MM.1S (cell line): ENCODE measurements at regions not wholly inside any gene's neighbourhood (a gene's known extent, or its start where the extent isn't known, plus 50 kb on each side); places are given as distances from the start of the nearest gene placed in this dataset.

Experiments used
- DNase-seq: peaks from one replicate; pipeline ENCODE4 v3.0.0-alpha.2; 2015
- H2AFZ ChIP-seq: fragments of 300-600 bp; sonication (generic); 2 replicates; pipeline ENCODE4 v1.6.0; 2016; ENCODE audit warnings: antibody characterized with exemption, low read length
- H3F3A ChIP-seq: fragments of 300-600 bp; sonication (generic); 2 replicates; pipeline ENCODE4 v1.6.1; 2016; ENCODE audit warnings: mild to moderate bottlenecking, antibody characterized with exemption, low read length, moderate library complexity, mixed read lengths; ENCODE audit not compliant: insufficient read depth
- H3K27ac ChIP-seq: fragments of 300-600 bp; sonication (generic); 2 replicates; pipeline ENCODE4 v1.5.1; 2016; ENCODE audit warnings: mild to moderate bottlenecking, low read length
- H3K27me3 ChIP-seq: fragments of 300-600 bp; sonication (generic); replicated peaks from 2 replicates; pipeline ENCODE4 v1.6.0; 2016; ENCODE audit warnings: low read length; ENCODE audit not compliant: insufficient read depth
- H3K36me3 ChIP-seq: fragments of 300-600 bp; sonication (generic); replicated peaks from 2 replicates; pipeline ENCODE4 v1.6.1; 2016; ENCODE audit warnings: mild to moderate bottlenecking, low read length, mixed read lengths; ENCODE audit not compliant: insufficient read depth
- H3K4me1 ChIP-seq: fragments of 300-600 bp; sonication (generic); 2 replicates; pipeline ENCODE4 v1.6.1; 2016; ENCODE audit warnings: low read length, mixed read lengths
- H3K4me2 ChIP-seq: fragments of 300-600 bp; sonication (generic); 2 replicates; pipeline ENCODE4 v1.6.0; 2016; ENCODE audit warnings: low read depth, low read length
- H3K4me3 ChIP-seq: fragments of 300-600 bp; sonication (generic); 2 replicates; pipeline ENCODE4 v1.5.1; 2016; ENCODE audit warnings: low read length, mixed read lengths
- H3K79me2 ChIP-seq: fragments of 300-600 bp; sonication (generic); 2 replicates; pipeline ENCODE4 v1.6.1; 2016; ENCODE audit warnings: mixed run types, low read length, mixed read lengths
- H3K9ac ChIP-seq: fragments of 300-600 bp; sonication (generic); 2 replicates; pipeline ENCODE4 v1.6.1; 2016; ENCODE audit warnings: low read length, mixed read lengths
- H3K9me2 ChIP-seq: fragments of 300-600 bp; sonication (generic); replicated peaks from 2 replicates; pipeline ENCODE4 v1.6.1; 2016; ENCODE audit warnings: mild to moderate bottlenecking, low read length, mixed read lengths; ENCODE audit not compliant: insufficient read depth
- H3K9me3 ChIP-seq: fragments of 300-600 bp; sonication (generic); replicated peaks from 2 replicates; pipeline ENCODE4 v1.6.1; 2016; ENCODE audit warnings: mild to moderate bottlenecking, low read length, mixed read lengths; ENCODE audit not compliant: insufficient read depth
- H4K20me1 ChIP-seq: fragments of 300-600 bp; sonication (generic); 2 replicates; pipeline ENCODE4 v1.6.1; 2016; ENCODE audit warnings: mild to moderate bottlenecking, low read length, moderate library complexity, mixed read lengths; ENCODE audit not compliant: insufficient read depth
- CTCF ChIP-seq: fragments of 300-600 bp; sonication (generic); IDR thresholded peaks from 2 replicates; pipeline ENCODE4 v1.5.1; 2016; ENCODE audit warnings: antibody characterized with exemption, low read length, mixed read lengths
- EZH2 ChIP-seq: fragments of 300-600 bp; sonication (generic); optimal IDR thresholded peaks from 2 replicates; pipeline ENCODE3; 2017; ENCODE audit warnings: low read depth, mild to moderate bottlenecking, antibody characterized with exemption, low read length, mixed read lengths
- EZH2phosphoT487 ChIP-seq: fragments of 300-600 bp; sonication (generic); IDR thresholded peaks from 2 replicates; pipeline ENCODE4 v1.6.1; 2018; ENCODE audit warnings: antibody characterized with exemption, low read length

- Histone ChIP-seq H3K9me2 (no peaks in the 10 kb centered on the region), H3K27ac (no peak overlapping the region), H3F3A (no peaks in the 10 kb centered on the region), H2AFZ (no peak overlapping the region), H3K4me3 (no peak overlapping the region), H3K9ac (no peak overlapping the region), H3K9me3 (no peaks in the 10 kb centered on the region), H3K79me2 (no peaks in the 10 kb centered on the region), H3K27me3 (no peaks in the 10 kb centered on the region), H3K4me2 (no peak overlapping the region), H4K20me1 (no peaks in the 10 kb centered on the region), H3K4me1 (no peaks in the 10 kb centered on the region), H3K36me3 (no peaks in the 10 kb centered on the region)
- TF ChIP-seq EZH2 (no peak), EZH2phosphoT487 (no peak), CTCF (no peak)
- no peak for DNase-seq
These were observed 176.8 kb downstream of the TBX5 start for GRCh38 chr12:114229150-114229549.

GRCh38 chr12:114226241-114226928 lies 179.6 kb downstream of the TBX5 start:
- no peaks in the 10 kb centered on the region for H3K9me3 ChIP-seq
- H3K9ac ChIP-seq = no peak overlapping the region
- no peak overlapping the region for H3K27ac ChIP-seq
- no peak for DNase-seq
- H3K36me3 ChIP-seq = no peaks in the 10 kb centered on the region
- H3K27me3 ChIP-seq = no peaks in the 10 kb centered on the region
- no peak overlapping the region for H3K4me2 ChIP-seq
- H3K79me2 ChIP-seq = no peaks in the 10 kb centered on the region
- no peak overlapping the region for H2AFZ ChIP-seq
- H4K20me1 ChIP-seq = no peaks in the 10 kb centered on the region
- H3K4me3 ChIP-seq = no peak overlapping the region
- no peaks in the 10 kb centered on the region for H3K9me2 ChIP-seq
- no peaks in the 10 kb centered on the region for H3K4me1 ChIP-seq
- no peaks in the 10 kb centered on the region for H3F3A ChIP-seq
- TF ChIP-seq CTCF = no peak
- TF ChIP-seq EZH2 = no peak
- no peak for TF ChIP-seq EZH2phosphoT487

- no peaks in the 10 kb centered on the region for H3K79me2 ChIP-seq
- H3K36me3 ChIP-seq = no peaks in the 10 kb centered on the region
- no peak for TF ChIP-seq CTCF
- no peak overlapping the region for H3K4me3 ChIP-seq
- no peaks in the 10 kb centered on the region for H3K27me3 ChIP-seq
- no peaks in the 10 kb centered on the region for H3K4me1 ChIP-seq
- H3K9me2 ChIP-seq = no peaks in the 10 kb centered on the region
- no peak overlapping the region for H3K27ac ChIP-seq
- H2AFZ ChIP-seq = no peak overlapping the region
- no peaks in the 10 kb centered on the region for H4K20me1 ChIP-seq
- H3K9me3 ChIP-seq = no peaks in the 10 kb centered on the region
- DNase-seq = no peak
- no peak overlapping the region for H3K9ac ChIP-seq
- no peak overlapping the region for H3K4me2 ChIP-seq
- H3F3A ChIP-seq = no peaks in the 10 kb centered on the region
These were observed 183.8 kb downstream of the TBX5 start for GRCh38 chr12:114221957-114222630.
